HG02885 (cell line): ENCODE measurements at regions not wholly inside any gene's neighbourhood (a gene's known extent, or its start where the extent isn't known, plus 50 kb on each side); places are given as distances from the start of the nearest gene placed in this dataset.

Experiments used
- ATAC-seq: cut with Tn5 transposase; IDR thresholded peaks from one replicate; pipeline ENCODE4 v1.9.1; 2021; ENCODE audit warnings: mild to moderate bottlenecking; ENCODE audit not compliant: unreplicated experiment, poor library complexity

DNA sequence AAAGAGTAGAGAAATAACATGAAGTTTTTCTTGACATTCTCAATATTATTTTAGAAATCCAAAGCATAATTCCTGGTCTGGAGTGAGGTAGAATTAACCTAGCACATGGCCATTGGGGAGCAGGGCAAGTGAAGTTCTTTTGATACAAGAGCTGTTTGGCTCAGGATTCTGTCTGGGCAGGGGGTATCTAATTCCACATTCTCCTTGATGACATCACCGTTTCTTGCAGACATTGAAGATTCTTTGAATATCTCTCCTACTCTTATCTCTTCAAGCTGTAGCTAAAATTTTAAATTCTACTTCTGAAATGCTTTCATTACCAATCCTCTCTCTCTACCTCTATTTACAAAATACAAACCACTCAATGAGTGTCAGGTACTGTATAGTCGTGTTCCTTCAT is 138.2 kb upstream of the TENM4 start:
- ATAC-seq = no peak

DNA sequence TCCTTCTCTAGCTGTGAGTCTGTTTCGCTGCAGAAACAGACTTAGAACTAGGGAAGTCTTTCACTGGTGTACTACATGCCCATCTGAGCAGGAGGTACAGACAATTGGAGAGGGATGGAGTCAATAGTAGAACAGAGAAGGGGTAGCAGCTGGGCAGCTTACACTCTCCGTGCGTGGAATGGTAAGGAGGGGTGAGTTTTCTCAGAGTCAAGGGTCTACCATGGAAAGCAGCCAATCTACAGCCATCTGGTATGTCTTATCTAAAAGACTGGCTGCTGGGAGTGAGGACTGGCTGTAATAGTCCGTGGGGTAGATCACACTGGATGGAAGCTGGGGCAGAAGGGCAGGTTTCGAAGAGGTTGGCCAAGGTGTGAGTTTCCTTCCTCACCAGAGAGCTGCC is 137.3 kb upstream of the TENM4 start:
- ATAC-seq = no peak

- no peak for ATAC-seq
These were observed 134.9 kb upstream of the TENM4 start for GRCh38 chr11:79575701-79576100.

- ATAC-seq = no peak
These were observed 129.3 kb upstream of the TENM4 start for GRCh38 chr11:79570104-79570503.

GRCh38 chr11:79564288-79564925 is 123.6 kb upstream of the TENM4 start:
- no peak for ATAC-seq

GRCh38 chr11:79561496-79561895 is 120.7 kb upstream of the TENM4 start:
- ATAC-seq = no peak

DNA sequence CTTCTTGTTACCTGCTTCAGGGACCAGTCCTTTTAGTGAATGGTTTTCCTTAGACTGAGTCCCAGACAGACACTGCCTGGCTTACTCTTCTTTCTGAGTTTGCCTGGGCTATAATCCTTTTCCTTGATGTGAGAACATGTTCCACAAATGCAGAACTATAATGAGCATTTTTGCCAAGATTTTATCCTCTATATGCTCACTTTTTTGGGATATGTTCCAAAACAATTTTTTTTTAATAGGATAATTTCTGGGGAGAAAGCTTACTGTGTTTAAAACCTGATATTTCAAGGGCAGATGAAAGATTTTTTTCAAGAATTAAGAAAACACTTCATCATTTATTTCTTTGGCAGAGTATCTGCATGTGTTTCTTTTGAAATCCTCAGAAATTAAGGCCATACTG is 110.0 kb upstream of the TENM4 start:
- ATAC-seq = no peak

- no peak for ATAC-seq
These were observed 106.4 kb upstream of the TENM4 start for GRCh38 chr11:79547256-79547655.

GRCh38 chr11:79546351-79546750 is 105.5 kb upstream of the TENM4 start:
- no peak for ATAC-seq

GRCh38 chr11:79544361-79544760 is 103.5 kb upstream of the TENM4 start:
- no peak for ATAC-seq

GRCh38 chr11:79543101-79543500 is 102.3 kb upstream of the TENM4 start:
- ATAC-seq = no peak

- no peak for ATAC-seq
These were observed 100.6 kb upstream of the TENM4 start for GRCh38 chr11:79541466-79541865.

GRCh38 chr11:79538775-79539174 is 97.9 kb upstream of the TENM4 start:
- ATAC-seq = no peak

DNA sequence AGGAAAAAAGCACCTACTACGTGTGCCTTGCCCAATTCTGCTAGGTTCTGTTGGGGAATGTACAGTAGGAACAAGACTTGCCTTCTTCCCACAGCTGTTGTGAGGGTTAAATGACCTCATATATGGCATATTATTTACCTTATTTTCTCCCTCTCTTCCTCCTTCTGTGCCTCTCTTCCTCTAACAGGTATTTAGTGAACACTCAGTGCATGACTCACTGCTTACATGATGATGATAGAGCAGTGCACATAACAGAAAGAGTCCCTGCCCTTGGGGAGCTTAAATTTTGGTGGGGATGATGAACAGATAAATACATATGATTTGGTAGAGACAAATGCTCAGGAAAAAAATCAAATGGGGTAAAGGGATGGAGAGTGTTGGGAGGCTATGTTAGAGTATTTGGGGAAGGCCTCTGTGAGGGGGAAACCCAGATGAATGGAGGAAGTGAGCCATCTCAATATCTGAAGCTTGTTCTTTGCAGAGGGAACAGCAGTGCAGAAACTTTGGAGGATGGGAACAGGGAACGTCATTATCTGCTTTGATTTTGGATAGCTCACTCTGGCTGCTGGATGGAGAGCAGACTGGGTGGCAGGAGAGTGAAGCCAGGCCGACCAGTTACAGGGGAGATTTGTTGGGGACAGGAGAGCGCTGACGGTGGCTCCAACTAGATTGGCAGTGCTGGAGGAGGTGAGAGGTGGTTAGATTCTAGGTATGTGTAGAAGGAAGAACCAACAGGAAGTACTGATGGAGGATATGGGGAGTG is 95.5 kb upstream of the TENM4 start:
- no peak for ATAC-seq

DNA sequence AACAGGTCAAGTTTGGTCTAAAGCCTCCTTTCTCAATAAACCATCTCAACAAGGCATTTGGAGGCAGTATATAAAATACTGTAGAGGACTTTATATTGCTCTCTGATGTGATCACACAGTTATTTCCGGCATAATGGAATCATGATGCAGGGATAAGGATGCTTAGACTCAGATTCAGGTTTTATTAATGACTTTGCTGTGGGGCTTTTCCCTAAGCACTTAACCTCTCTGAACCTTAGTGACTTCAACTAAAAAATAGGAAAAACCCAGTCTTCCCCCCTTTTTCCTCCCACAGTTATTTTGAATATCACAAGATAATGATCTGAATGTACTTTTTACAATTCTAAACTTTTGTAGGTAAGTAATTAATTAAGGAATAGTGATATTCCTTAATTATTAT is 94.8 kb upstream of the TENM4 start:
- ATAC-seq = no peak

DNA sequence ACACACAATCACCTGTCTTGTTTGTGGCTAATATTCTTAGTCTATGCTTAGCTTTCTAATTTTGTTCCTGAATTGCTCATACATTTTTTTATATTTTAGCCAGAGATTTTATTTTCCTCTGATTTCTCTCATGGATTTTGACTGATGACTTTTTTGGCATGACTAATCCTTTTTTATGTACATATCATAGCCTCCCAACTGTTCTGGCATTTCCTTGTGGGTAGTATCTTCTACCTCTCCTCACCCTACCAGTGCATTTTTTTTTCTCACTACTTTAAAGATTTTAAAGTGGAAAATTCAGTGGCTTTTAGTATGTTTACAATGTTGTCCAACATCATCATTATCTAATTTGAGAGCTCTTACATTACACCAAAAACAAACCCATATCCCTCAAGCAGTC is 84.4 kb upstream of the TENM4 start:
- ATAC-seq = no peak

DNA sequence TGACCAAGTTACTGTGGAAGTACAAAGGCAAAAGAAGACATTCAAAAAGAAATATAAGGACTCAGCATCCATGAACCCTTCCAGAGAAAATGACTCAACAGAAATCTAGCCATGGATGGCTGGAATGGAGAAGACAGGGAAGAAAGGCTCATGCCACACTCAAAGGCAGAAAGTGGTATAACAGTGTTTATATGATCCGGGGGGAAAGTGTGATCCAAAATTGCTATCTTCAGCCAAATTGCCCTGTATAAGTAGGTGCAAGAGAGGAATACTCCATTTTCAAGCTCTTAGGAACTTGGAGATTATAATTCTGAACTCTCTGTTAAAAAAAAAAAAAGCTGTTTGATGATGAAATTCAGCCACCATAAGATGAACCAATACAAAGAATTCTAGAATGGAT is 81.8 kb upstream of the TENM4 start:
- ATAC-seq = no peak

GRCh38 chr11:79520086-79520485 is 79.3 kb upstream of the TENM4 start:
- no peak for ATAC-seq

DNA sequence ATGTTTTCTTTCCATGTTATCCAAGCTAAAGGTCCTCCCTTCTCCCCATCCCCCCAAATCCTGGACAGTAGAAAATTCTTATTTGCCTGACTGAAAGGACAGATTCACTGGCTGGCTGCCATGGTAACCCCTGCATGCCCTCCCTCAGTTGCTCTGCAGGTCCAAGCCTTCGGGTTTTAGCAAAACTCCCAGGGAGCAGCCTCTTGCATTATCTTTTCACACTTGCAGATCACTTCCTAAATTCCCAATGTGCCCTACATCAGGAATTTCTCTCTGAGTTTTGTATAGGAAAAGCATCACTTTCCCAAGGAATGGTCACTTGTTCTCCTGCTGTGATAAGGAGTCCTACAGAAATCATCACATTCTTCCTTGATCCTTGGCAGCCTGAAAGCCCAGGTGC is 75.0 kb upstream of the TENM4 start:
- ATAC-seq = no peak

DNA sequence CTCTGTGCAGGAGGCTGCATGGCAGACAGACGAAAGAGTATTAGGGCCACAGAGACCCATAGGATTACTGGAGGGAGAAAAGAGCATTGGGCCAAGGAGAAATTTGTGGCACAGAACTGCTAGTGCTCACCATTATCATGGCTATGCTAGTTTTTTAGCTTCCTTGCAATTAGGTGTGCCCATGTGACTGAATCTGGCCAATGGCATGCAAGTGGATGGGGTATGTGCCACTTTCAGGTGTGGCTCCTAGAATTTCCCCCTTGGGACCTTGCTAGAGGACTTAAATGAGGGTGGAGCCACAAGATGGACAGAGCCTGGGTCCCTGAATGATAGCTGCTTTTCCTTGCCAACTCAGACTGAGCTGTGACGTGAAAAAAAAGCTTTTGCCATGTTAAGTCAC is 73.9 kb upstream of the TENM4 start:
- ATAC-seq = no peak

DNA sequence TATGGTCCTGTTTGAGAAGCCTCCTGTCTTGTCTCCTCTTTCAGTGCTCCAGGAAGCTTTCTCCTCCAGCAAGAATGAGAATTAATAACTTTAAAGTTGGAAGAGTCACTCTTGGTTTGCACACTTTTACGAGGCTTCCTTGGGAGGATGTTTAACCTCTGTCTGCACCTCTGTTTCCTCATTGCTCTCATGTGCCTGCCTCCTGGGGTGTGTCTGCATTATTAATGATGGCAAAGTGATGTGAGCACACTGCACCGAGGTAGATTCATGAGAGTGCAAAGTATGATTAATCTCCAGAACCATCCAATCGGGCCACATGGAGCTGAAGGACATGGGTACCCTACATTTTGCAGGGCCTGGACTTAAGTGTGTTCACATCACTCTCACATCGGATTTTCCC is 73.5 kb upstream of the TENM4 start:
- ATAC-seq = no peak
